ENCODE measurements at regions not wholly inside any gene's neighbourhood (a gene's known extent, or its start where the extent isn't known, plus 50 kb on each side); places are given as distances from the start of the nearest gene placed in this dataset.

GRCh38 chr2:21469564-21469963 is 345.8 kb downstream of the TDRD15 start:
- H3K9me3 ChIP-seq (ENCODE audit: low read depth, low read length), result no peaks in the 10 kb centered on the region
- H3K4me3 ChIP-seq, result no peak overlapping the region
- TF ChIP-seq EZH2 (IDR thresholded peaks at IDR 0.05), result no peak
- no peak for TF ChIP-seq POLR2AphosphoS5 (IDR thresholded peaks at IDR 0.05; ENCODE audit: borderline replicate concordance, low read depth, low read length)
- no peak for TF ChIP-seq FOXP2 (optimal IDR thresholded peaks at IDR 0.05; ENCODE audit: control extremely low read depth, extremely low read length, insufficient read depth)
- H3K36me3 ChIP-seq (ENCODE audit: insufficient read depth, low read length), result no peaks in the 10 kb centered on the region
- DNase-seq (ENCODE audit: low read depth, low spot score), result no peak
- no peak overlapping the region for H3K9ac ChIP-seq (ENCODE audit: insufficient read length)
- H3K27ac ChIP-seq, result no peak overlapping the region

GRCh38 chr2:21480162-21480561 is 356.4 kb downstream of the TDRD15 start:
- no peak overlapping the region for H3K9ac ChIP-seq (ENCODE audit: insufficient read length)
- H3K4me3 ChIP-seq, result no peak overlapping the region
- TF ChIP-seq POLR2AphosphoS5 (IDR thresholded peaks at IDR 0.05; ENCODE audit: borderline replicate concordance, low read depth, low read length) (no peak), EZH2 (IDR thresholded peaks at IDR 0.05) (no peak), FOXP2 (optimal IDR thresholded peaks at IDR 0.05; ENCODE audit: control extremely low read depth, extremely low read length, insufficient read depth) (no peak)
- no peaks in the 10 kb centered on the region for H3K36me3 ChIP-seq (ENCODE audit: insufficient read depth, low read length)
- H3K27ac ChIP-seq, result no peak overlapping the region
- no peak for DNase-seq (ENCODE audit: low read depth, low spot score)
- no peaks in the 10 kb centered on the region for H3K9me3 ChIP-seq (ENCODE audit: low read depth, low read length)

- DNase-seq (ENCODE audit: low read depth, low spot score), result no peak
- no peak for TF ChIP-seq EZH2 (IDR thresholded peaks at IDR 0.05)
- TF ChIP-seq FOXP2 (optimal IDR thresholded peaks at IDR 0.05; ENCODE audit: control extremely low read depth, extremely low read length, insufficient read depth), result no peak
- TF ChIP-seq POLR2AphosphoS5 (IDR thresholded peaks at IDR 0.05; ENCODE audit: borderline replicate concordance, low read depth, low read length), result no peak
- Histone ChIP-seq H3K36me3 (ENCODE audit: insufficient read depth, low read length) (no peaks in the 10 kb centered on the region), H3K9me3 (ENCODE audit: low read depth, low read length) (no peaks in the 10 kb centered on the region), H3K27ac (no peak overlapping the region), H3K9ac (ENCODE audit: insufficient read length) (no peak overlapping the region), H3K4me3 (no peak overlapping the region)
Observed at GRCh38 chr2:21484643-21485042, 360.9 kb downstream of the TDRD15 start.

GRCh38 chr2:21486445-21486844 is 362.7 kb downstream of the TDRD15 start:
- Histone ChIP-seq H3K4me3 (no peak overlapping the region), H3K36me3 (ENCODE audit: insufficient read depth, low read length) (no peaks in the 10 kb centered on the region), H3K9me3 (ENCODE audit: low read depth, low read length) (no peaks in the 10 kb centered on the region), H3K9ac (ENCODE audit: insufficient read length) (no peak overlapping the region), H3K27ac (no peak overlapping the region)
- TF ChIP-seq EZH2 (IDR thresholded peaks at IDR 0.05) (no peak), FOXP2 (optimal IDR thresholded peaks at IDR 0.05; ENCODE audit: control extremely low read depth, extremely low read length, insufficient read depth) (no peak), POLR2AphosphoS5 (IDR thresholded peaks at IDR 0.05; ENCODE audit: borderline replicate concordance, low read depth, low read length) (no peak)
- no peak for DNase-seq (ENCODE audit: low read depth, low spot score)

GRCh38 chr2:21489080-21489479 is 365.3 kb downstream of the TDRD15 start:
- Histone ChIP-seq H3K9ac (ENCODE audit: insufficient read length) (no peak overlapping the region), H3K27ac (no peak overlapping the region), H3K36me3 (ENCODE audit: insufficient read depth, low read length) (no peaks in the 10 kb centered on the region), H3K9me3 (ENCODE audit: low read depth, low read length) (no peaks in the 10 kb centered on the region), H3K4me3 (no peak overlapping the region)
- no peak for DNase-seq (ENCODE audit: low read depth, low spot score)
- TF ChIP-seq POLR2AphosphoS5 (IDR thresholded peaks at IDR 0.05; ENCODE audit: borderline replicate concordance, low read depth, low read length) (no peak), FOXP2 (optimal IDR thresholded peaks at IDR 0.05; ENCODE audit: control extremely low read depth, extremely low read length, insufficient read depth) (no peak)

GRCh38 chr2:21498016-21498415 is 374.2 kb downstream of the TDRD15 start:
- TF ChIP-seq EZH2 (IDR thresholded peaks at IDR 0.05) (no peak), FOXP2 (optimal IDR thresholded peaks at IDR 0.05; ENCODE audit: control extremely low read depth, extremely low read length, insufficient read depth) (no peak), POLR2AphosphoS5 (IDR thresholded peaks at IDR 0.05; ENCODE audit: borderline replicate concordance, low read depth, low read length) (no peak)
- Histone ChIP-seq H3K9me3 (ENCODE audit: low read depth, low read length) (no peaks in the 10 kb centered on the region), H3K27ac (no peak overlapping the region), H3K36me3 (ENCODE audit: insufficient read depth, low read length) (no peaks in the 10 kb centered on the region), H3K4me3 (no peak overlapping the region), H3K9ac (ENCODE audit: insufficient read length) (no peak overlapping the region)
- no peak for DNase-seq (ENCODE audit: low read depth, low spot score)

GRCh38 chr2:21500401-21500945 is 376.7 kb downstream of the TDRD15 start:
- Histone ChIP-seq H3K27ac (no peak overlapping the region), H3K9ac (ENCODE audit: insufficient read length) (no peak overlapping the region), H3K9me3 (ENCODE audit: low read depth, low read length) (no peaks in the 10 kb centered on the region), H3K36me3 (ENCODE audit: insufficient read depth, low read length) (no peaks in the 10 kb centered on the region), H3K4me3 (no peak overlapping the region)
- TF ChIP-seq FOXP2 (optimal IDR thresholded peaks at IDR 0.05; ENCODE audit: control extremely low read depth, extremely low read length, insufficient read depth) (no peak), EZH2 (IDR thresholded peaks at IDR 0.05) (no peak), POLR2AphosphoS5 (IDR thresholded peaks at IDR 0.05; ENCODE audit: borderline replicate concordance, low read depth, low read length) (no peak)
- DNase-seq (ENCODE audit: low read depth, low spot score), result no peak

GRCh38 chr2:21501376-21502027 is 377.7 kb downstream of the TDRD15 start:
- Histone ChIP-seq H3K9me3 (ENCODE audit: low read depth, low read length) (no peaks in the 10 kb centered on the region), H3K9ac (ENCODE audit: insufficient read length) (no peak overlapping the region), H3K36me3 (ENCODE audit: insufficient read depth, low read length) (no peaks in the 10 kb centered on the region), H3K4me3 (no peak overlapping the region), H3K27ac (no peak overlapping the region)
- TF ChIP-seq POLR2AphosphoS5 (IDR thresholded peaks at IDR 0.05; ENCODE audit: borderline replicate concordance, low read depth, low read length), result no peak
- TF ChIP-seq FOXP2 (optimal IDR thresholded peaks at IDR 0.05; ENCODE audit: control extremely low read depth, extremely low read length, insufficient read depth), result no peak
- TF ChIP-seq EZH2 (IDR thresholded peaks at IDR 0.05), result no peak
- no peak for DNase-seq (ENCODE audit: low read depth, low spot score)

- TF ChIP-seq FOXP2 (optimal IDR thresholded peaks at IDR 0.05; ENCODE audit: control extremely low read depth, extremely low read length, insufficient read depth) (no peak), POLR2AphosphoS5 (IDR thresholded peaks at IDR 0.05; ENCODE audit: borderline replicate concordance, low read depth, low read length) (no peak), EZH2 (IDR thresholded peaks at IDR 0.05) (no peak)
- no peak overlapping the region for H3K4me3 ChIP-seq
- H3K27ac ChIP-seq, result no peak overlapping the region
Observed at GRCh38 chr2:21515903-21516302, 392.1 kb downstream of the TDRD15 start.

More at GRCh38 chr2:21515903-21516302, 392.1 kb downstream of the TDRD15 start:
- Histone ChIP-seq H3K9ac (ENCODE audit: insufficient read length) (no peak overlapping the region), H3K9me3 (ENCODE audit: low read depth, low read length) (no peaks in the 10 kb centered on the region), H3K36me3 (ENCODE audit: insufficient read depth, low read length) (no peaks in the 10 kb centered on the region)
- no peak for DNase-seq (ENCODE audit: low read depth, low spot score)

All from SK-N-MC (cell line).